ENCODE measurements at regions not wholly inside any gene's neighbourhood (a gene's known extent, or its start where the extent isn't known, plus 50 kb on each side); places are given as distances from the start of the nearest gene placed in this dataset.

DNA sequence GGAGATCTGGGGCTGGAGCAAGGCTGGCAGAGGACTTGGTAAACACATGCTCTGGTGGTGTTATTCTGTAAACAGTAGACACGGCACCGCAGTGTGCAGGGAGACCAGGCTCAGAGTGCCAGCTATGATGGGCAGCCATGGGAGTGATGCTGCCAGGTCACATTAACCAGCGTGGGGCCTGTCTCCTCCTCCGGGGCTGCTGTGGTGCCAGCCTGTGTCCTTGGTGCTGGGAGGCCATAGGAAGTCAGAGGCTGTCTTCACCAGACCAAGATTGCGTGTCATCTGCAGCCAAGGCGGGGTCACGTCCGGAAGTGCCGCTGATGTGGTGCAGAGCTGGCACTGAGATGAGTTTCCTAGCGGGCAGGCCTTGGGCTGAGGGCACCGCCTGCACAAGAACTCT lies 236.0 kb downstream of the GLRX3 start:
- DNase-seq = no peak

DNA sequence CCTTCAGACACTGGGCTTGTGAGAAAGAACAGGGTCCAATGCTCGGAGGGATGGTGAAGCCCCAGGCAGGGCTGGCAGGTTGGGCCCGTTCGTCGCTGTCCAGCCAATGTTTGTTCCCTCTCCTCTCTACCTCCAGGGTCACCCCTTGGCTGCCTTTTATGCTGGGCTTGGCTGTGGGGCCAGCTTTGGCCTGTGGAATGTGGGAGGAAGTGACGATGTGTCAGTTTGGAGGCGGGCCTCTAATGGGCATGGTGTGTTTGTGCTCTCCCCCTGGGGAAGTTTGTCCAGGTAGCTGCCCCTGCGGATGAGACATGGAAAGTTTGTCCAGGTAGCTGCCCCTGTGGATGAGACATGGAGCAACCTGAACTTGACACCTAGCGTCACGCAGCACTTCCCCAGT lies 236.7 kb downstream of the GLRX3 start:
- no peak for DNase-seq

DNA sequence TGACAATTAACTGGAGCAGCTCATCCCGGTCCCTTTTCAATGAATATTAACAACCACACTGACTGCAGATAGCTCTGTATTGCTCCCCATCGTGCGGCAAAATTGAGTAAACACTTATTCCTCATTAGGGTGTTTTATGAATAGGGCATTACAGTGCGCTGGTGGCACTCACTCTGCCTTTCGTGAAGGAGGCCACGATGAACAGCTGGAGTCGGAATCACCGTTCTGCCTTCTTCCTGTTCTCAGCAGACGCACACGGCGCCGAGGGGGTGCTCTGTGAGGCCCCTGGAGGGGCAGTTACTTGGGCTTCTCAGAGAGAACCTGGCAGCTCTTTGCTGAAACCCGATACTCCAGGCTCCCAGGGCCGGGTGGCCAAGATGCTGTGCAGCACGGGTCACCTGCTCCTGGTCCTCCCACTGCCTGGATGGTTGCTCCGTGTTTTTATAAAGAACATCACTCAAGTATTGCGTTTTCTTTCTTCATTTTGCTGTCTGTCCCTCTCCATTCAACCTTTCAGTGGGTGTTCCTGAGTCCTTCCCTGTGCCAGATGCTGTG lies 241.9 kb downstream of the GLRX3 start:
- DNase-seq = no peak

DNA sequence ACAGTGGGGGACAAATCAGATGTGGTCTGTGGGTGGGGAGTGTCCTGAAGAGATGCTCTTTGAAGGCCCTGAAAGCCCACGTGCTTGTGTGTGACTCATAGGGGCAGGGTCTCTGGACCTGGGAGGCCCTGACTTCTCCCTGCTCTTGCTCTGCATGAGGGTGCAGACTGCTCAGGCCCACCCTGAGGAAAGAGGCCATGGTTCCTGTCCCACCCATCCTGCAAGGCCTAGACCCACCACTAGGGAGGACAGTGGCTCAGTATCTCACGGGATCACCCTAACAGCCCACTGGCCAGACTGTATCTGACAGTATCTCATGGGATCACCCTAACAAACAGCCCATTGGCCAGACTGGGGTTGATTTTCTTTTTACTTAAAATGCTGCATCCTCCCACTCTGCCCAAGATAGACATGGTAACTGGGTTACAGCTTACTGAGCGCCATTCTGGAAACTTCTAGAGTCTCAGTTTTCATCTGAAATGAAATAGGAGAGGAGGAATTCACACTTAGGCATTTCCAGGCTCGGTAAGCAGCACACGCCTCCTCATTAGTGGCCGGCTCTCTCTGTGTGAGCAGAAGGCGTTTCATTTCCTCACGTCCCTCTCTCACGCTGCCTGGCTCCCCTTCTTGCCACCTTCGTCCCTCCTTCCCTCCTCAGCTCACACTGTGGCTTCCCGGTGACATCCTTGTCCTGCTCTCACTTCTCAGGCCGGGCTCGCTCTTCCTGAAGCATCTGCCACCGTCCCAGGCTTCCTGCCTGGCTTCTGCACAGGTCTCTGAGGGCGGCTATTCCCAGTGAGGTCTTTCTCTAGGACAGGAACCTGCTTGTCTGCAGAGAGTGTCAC lies 242.6 kb downstream of the GLRX3 start:
- DNase-seq = no peak

DNA sequence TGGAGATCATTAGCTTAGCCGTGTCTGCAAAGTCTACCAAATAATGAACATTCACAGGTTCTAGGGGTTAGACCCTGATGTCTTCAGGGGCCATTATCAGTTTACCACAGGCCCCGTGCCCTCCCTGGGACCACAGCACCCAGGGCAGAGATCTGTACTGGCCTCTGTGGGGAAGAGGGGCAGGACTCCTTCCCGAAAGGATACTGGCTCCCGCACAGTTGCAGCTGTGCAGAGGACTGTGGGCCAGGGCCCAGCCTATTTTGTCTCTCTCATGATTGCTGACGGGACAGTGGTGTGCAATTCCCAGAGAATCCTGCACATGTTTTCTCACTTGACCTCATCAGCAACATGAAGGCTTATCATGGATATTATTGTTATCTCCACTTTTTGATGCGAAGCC lies 243.9 kb downstream of the GLRX3 start:
- no peak for DNase-seq

DNA sequence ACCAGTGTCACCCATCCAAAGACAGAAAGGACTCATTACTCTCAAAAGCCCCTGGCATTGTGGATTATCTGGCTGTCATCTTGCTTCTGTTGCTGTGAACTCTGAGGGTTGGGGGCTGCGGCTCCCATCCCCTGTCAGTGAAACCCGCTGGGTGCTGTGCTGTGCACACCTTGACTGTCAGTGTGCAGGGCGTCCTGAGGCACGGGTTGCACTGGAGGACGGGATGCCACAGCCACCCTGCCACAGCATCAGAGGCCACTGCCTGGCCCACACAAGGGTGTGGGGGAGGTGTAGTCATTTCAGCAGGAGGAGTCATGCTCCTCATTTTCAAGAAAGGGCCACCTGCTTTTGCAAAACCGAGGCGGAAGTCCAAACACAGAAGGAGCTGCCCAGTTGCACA lies 245.8 kb downstream of the GLRX3 start:
- DNase-seq = no peak

DNA sequence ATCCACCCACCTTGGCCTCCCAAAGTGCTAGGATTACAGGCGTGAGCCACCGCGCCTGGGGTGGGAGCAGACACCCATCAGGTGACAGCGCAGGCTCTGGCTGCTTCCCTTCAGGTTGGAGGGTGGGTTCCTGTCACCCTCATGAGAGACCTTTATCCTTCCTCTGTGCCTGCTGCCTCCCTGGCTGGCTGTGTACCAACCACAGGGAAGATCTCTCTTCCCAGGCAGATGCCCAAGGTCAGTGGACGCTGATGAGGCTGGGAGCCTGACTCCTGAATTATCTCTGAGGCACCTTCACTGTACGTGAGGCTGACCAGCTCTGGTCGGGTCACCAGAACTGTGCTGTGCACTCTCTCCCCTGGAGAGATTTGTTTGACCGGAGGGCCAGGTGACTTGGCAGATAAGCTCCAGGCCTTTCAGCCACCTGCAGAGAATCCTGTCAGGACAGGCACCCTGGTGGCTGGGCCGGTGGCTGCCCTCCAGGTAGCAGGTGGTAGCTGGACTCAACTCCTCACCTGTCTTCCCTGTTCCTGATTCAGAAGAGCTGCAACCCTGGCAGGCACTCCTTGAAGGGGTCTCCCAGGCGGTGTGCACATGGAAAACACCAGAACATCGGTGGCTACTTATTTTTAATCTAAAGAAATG lies 251.9 kb downstream of the GLRX3 start:
- no peak for DNase-seq

DNA sequence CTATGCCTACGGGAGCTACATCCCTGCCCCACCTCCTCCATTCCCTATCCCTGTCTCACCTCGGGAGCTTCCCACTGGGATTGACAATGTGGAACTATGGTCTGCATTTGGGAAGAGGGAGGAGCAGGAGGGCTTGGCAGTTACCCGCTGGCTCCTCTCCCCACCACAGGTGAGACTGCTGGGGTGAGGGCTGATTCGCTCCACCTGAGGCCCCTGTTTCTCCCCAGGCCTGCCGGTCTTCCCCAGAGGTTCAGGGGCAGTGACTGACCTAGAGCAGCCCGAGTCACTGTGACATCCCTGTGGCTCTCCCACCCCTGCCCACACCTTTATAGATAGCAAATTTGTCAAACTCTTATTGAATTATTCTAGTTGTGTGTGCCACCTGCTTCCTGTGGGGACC lies 252.6 kb downstream of the GLRX3 start:
- no peak for DNase-seq

DNA sequence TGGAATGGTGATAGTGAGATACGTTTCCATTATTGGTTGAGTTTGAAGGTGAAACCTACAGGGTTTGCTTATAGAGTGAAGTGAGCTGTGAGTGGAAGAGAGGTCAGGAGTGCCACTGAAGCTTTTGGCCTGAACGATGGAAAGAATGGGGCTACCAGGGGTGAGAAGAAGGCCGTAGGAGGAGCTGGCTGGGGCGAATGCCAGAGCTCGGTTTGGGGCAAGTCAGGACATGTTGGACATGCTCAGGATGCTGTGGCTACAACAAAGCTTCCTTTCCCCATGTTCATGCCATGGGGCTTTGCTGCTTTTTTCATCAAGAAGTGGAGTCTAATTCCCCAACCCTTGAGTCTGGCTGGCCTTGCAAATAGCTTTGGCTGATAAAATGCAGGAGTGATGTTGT lies 253.7 kb downstream of the GLRX3 start:
- no peak for DNase-seq

DNA sequence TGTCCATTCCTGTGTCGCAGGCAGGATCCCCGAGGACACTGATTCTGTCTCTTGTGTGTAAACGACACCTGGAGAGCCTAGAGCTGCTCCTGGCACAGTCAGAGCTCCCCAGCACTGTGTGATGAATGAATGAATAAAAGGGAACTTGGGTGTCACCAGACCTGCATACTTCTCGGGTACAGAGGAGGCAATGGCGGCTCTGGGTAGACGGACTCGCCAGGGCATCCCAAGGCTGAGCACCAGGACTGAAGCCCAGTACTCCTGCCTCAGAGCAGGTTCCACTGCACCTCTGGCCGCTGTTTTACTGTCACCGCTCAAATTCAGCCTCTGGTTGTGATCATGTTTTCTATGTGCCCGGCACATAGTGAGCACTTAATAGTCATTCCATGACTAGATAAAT lies 255.8 kb downstream of the GLRX3 start:
- DNase-seq = no peak

DNA sequence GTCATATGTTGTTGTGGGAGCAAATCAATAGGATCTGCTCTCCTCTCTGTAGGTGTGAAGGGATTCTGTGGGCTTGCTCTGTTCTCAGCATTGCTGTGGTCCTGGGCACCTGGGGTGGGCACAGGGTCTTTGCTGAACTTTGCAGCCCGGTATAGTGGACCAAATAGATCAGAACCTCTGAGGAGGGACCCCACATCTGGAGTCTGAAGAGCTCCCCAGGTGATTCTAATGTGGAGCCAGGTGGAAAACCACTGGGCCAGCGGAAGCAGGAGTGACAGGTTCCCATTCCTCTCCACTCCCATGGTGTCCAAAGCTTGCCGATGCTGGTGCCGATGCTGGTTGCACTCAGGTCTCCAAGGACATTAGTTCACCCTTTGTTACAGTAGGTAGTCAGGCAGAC lies 257.2 kb downstream of the GLRX3 start:
- DNase-seq = no peak

DNA sequence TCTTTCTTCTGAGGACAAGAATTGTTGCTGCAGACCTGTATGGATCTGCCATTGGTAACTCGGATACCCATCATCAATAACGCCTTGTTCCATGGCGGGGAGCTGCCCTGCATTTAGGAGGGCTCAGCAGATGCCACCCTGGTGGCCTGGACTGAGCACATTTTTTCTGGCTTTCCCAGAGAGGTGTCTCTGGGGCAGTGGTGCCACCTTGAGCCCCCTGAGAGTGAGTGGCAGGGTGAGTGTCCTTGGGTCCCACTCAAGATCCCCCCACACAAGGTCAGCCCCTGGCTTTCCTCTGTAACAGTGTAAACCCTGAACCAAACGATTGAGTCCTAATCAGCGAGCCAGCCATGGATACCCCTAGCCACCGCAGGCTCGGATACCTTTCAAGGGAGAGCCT lies 258.6 kb downstream of the GLRX3 start:
- DNase-seq = no peak

DNA sequence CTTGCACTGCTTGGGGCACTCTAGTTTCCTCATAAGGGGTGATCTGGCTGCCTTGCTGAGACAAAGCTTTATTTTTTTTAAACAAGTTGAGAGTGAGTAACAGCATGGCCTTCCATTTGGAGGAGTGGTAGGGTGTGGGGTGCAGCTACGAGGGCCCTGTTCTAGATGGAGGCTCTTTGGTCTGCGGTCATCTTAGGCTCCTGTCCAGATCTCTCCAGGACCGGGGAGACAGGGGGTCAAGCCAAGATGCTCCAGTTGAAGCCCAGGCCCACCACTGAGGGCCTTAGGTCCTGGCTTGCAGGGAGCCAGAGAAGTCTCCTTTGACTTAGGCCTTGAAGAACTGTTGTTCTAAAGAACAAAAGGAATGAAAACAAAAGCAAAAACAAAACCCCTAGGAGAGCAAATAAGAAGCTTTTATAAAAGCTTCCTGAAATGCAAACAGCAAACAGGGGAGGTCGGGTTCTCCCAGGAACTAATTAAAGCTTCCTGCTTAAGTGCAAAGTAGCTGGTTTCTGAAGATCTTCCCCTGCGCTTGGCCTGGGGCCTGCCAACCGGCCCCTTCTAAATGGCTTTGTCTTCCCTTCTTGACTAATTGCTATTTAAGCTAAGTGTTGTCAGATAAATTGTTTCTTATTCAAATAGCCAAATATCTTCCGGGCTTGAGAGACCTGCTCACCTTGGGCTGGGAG lies 259.2 kb downstream of the GLRX3 start:
- DNase-seq = no peak

DNA sequence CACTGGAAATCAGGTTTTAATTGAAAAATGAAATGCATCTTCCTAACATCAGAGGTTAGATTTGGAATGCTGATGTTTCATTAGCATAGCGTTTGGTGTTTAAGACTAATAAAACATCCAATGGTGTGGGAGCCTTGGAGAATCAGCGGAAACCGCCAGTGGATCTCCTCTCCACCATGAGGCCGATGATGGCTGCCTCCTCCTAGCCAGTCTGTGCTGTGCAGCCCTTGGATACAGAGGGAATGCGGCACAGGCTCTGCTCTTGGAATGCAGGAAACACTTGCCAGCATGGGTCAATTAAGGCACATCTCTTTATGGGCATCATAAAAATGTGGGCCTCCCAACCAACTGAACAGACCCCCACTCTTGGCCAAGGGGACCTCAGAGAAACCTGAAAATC lies 259.9 kb downstream of the GLRX3 start:
- no peak for DNase-seq

DNA sequence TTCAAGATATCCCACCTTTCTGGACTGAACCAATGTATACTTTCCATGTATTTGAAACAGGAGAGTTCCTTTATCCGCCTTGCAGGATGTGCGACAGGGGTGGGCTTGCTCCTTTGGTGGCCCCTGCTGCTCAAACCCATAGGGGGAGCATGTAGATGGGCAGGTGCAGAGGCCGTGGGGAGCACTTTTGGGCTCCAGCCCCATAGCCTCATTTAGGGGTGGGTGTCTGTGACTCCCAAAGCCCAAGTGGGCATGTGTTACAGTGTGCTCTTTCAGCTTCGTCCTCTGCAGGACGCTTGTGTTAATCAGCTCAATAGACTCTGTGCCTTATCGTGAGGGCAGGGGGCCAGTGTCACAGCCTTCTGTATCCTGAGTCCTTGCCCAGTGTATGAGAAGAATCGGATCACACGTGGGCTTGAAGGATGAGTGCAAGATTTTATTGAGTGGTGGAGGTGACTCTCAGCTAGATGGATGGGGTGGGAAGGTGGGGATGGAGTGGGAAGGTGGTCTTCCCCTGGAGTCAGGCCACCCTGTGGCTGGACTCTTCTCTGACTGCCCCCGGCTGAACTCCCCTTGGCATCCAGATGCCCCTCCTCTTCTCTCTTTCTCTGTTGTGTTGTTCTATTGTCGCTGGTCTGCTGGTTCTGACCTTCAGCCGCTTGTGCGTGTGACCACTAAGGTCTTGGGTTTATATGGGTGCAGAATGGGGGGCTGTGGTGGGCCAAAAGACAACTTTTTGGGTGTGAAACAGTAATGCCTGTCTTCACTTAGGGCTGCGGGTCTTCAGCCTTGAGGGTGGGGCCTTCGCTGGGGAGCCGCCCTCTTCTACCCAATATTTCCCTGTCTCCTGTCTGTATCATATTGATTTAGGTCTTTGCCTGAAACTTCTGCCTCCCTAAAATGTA lies 262.2 kb downstream of the GLRX3 start:
- no peak for DNase-seq

DNA sequence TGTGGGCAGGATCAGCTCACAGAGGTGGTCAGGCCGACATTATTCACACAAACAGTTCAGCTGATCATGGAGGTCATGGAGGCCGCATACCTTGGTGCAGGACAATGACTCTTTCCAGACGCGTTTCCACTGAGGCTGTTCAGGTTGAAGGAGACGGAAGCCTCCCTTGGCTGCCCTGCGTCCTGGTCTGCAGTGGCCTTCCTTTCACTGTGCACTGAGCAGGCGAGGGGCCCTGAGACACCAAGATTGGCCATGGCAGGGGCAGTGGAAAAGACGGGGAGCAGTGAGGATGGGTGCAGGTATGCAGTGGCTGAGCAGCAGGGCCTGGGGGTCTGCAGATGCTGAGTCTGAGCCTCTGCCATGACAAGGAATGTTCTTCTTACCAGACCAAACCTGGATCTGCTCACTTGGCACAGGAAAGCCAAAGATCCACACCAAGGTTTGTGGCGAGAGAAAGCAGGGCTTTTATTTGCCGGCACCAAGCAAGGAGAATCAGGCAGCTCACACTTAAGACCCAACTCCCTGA lies 263.3 kb downstream of the GLRX3 start:
- DNase-seq = no peak

DNA sequence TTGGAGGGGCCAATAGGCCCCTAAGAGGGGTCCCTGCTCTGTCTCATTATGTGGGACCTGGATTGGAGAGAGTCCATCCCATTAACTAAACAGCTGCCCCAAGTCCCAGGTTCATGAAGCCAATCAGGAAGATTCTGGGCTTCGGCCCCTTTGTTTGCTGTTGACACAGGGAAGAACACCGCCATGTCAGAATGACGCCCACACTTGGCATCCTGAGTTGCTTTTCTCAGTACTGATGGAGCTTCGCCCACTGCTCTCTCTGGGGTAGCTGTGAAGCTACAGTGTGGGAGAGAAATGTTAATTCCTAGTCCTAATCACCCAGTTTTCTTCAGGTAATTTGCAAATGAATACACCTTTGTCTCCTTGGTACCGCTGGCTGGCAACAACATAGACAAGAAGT lies 264.7 kb downstream of the GLRX3 start:
- DNase-seq = no peak

DNA sequence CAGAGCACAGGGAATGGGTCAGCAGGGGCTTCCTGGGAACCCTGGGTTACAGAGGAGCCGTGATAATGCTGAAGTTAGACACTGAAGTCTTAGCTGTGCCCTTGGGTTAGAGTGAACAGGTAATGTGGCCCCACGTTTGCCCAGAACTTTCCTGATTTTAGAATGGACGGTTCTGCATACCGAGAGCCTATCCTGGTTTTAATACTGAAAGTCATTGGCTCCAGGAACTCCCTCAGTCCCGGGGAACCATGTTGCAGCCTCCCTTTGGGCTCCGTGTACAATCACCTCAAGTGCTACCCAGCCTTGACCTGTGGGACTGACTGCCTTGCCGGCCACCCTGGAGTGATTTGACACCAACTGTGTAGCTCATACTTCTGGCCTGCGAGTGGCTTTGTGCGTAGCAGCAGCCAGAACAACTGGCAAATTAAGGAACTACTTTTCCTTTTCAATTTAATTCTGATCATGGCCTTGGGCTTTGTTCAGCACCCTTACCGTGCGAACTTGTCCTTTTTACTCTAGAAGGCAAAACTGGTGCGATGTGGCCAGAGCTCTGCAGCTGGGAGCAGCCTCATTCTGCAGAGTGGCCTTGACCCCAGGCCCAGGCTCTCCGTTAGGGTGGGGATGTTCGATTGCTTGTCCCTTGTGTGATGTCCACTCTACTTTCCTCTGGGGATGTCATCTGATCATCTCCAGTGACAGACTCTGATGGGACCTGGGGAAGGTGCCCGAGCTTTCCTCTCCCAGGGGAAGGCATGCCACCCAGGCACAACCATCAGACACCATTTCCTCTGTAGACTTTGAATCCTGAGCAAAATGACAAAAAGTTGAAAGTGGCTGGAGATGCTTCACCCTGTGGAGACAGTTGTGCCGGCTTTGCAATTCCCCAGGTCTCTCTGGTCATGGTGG lies 265.9 kb downstream of the GLRX3 start:
- DNase-seq = no peak

DNA sequence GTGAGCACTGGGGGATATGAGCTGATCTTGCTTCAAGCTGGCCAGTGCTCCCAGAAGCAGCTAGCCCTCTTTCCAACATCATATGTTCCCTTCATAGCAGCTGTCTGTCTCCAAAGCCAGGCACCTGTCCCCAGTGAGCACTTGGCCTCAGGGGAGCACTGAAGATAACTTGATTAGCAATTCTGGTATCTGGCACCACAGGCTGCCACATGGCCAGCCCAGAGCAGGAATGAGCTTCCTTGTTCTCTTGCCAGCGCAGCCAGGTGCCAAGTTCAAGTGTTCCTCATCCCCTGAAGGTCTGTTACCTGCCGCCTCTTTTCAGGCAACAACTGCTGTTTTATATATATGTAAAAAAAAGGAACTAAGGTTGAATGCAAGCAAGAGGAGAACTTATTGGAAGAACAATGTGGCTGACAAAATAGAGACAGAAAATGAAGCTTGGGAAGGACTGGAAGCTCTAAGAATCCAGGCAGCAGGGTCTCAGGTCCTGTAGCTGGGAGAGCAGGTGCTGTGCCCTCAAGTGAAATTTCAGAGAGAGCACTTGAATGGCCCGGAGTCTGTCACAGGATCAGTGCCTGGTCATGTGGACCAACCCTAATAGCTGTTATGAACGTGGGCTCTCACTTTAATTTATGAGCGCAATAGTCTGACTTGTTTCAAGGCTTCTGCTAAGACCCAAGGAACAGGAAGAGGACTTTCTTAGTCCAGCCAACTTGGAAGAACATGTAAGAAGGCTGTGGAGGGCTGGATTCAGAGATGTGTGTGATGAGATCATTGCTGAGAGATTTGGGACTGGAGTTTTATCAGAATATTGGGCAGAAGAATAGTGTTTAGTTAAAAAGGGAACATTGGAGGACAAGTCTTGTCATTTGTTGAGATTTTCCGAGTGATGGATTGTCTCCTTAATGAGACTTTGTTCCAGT lies 267.2 kb downstream of the GLRX3 start:
- DNase-seq = no peak

DNA sequence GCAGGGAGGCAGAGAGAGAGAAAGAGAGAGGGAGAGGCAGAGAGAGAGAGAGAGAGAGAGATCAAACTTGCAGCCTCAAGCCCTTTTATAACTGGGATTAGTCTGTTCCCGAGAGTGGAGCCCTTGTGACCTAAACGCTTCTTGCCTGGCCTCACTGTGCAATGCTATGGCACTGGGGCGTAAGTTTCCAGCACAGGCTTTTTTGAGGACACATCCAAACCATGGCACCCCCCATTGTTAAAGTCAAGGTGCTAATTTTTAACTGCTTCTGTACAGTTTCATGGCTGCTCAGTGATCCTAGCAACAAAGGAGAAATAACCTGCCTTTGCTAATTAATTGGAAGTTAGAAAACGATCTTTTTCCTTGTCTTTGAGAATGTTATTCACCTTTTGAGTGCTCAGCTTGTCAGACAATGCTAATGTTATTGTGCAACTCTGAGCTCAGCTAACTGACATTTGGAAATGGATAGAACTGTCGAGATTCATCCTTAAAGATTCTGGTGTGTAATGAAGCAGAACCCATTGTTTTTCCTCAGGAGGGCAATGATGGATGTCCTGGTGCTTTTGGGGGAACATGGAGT lies 268.4 kb downstream of the GLRX3 start:
- DNase-seq = no peak
